ENCODE measurements at regions not wholly inside any gene's neighbourhood (a gene's known extent, or its start where the extent isn't known, plus 50 kb on each side); places are given as distances from the start of the nearest gene placed in this dataset.

GRCh38 chr3:95733336-95733735, 1081.1 kb upstream of the EPHA6 start:
- DNase-seq (ENCODE audit: low spot score) = no peak
- Histone ChIP-seq H3F3A (replicated peaks; ENCODE audit: low read depth) (no peaks in the 10 kb centered on the region), H2AFZ (no peak overlapping the region), H3K4me2 (no peak overlapping the region), H3K27me3 (ENCODE audit: insufficient read depth) (no peaks in the 10 kb centered on the region), H3K4me1 (ENCODE audit: insufficient read depth) (peaks cover 7% of the 10 kb centered on the region), H3K27ac (ENCODE audit: low read depth) (no peak overlapping the region), H3K79me2 (replicated peaks; ENCODE audit: insufficient read depth) (no peaks in the 10 kb centered on the region), H3K36me3 (ENCODE audit: insufficient read depth) (no peaks in the 10 kb centered on the region), H4K20me1 (replicated peaks; ENCODE audit: insufficient read depth) (no peaks in the 10 kb centered on the region), H3K4me3 (no peak overlapping the region), H3K9me2 (ENCODE audit: insufficient read depth) (no peaks in the 10 kb centered on the region)
- peaks cover 4% of the 10 kb centered on the region; the same call in 2 of the 3 replicates for H3K4me1 Mint-ChIP-seq
- TF ChIP-seq ZNF462 (CRISPR knock-in tag; IDR thresholded peaks at IDR 0.05) (no peak), NANOG (IDR thresholded peaks at IDR 0.05; ENCODE audit: borderline replicate concordance) (no peak), REST (IDR thresholded peaks at IDR 0.05; ENCODE audit: unreplicated experiment) (no peak), ETS1 (IDR thresholded peaks at IDR 0.05) (no peak), CREB1 (CRISPR knock-in tag; IDR thresholded peaks at IDR 0.05; ENCODE audit: low read depth) (no peak), EZH2 (IDR thresholded peaks at IDR 0.05; ENCODE audit: low read depth, unreplicated experiment) (no peak), CTCF (conservative IDR thresholded peaks at IDR 0.05; ENCODE audit: low read depth in 2 of 2) (no peak), STAT1 (IDR thresholded peaks at IDR 0.05; ENCODE audit: unreplicated experiment) (no peak), ZNF331 (CRISPR knock-in tag; IDR thresholded peaks at IDR 0.05; ENCODE audit: low read depth) (no peak), EZH2phosphoT487 (IDR thresholded peaks at IDR 0.05; ENCODE audit: unreplicated experiment) (no peak), POLR2AphosphoS5 (IDR thresholded peaks at IDR 0.05; ENCODE audit: low read depth) (no peak)
- no peak overlapping the region for H3K4me3 Mint-ChIP-seq
- no peaks in the 10 kb centered on the region for H3K36me3 Mint-ChIP-seq (ENCODE audit: low read depth)
- ATAC-seq = no peak
- no peaks in the 10 kb centered on the region for H3K27me3 Mint-ChIP-seq (ENCODE audit: insufficient read depth, low read depth, poor library complexity)
- H3K9me3 Mint-ChIP-seq = no peaks in the 10 kb centered on the region
- H3K27ac Mint-ChIP-seq = no peak overlapping the region

All from GM23338 (cell line).